Chondrocyte (in vitro differentiated cells): ENCODE measurements at regions not wholly inside any gene's neighbourhood (a gene's known extent, or its start where the extent isn't known, plus 50 kb on each side); places are given as distances from the start of the nearest gene placed in this dataset.
A peak's percentile ranks its signal among the peaks of the same experiment; 100 is the strongest.
"Not testable (repeated sequence)": the region's sequence is repeated elsewhere in the genome, so short reads cannot be mapped to it uniquely, and the experiment has no call there.

ENCODE experiments used
- DNase-seq: peaks from one replicate; pipeline ENCODE4 v3.0.0; 2021; ENCODE audit warnings: mixed read lengths, low spot score
- H3K27ac Mint-ChIP-seq: one replicate; pipeline ENCODE4 v1.8.0; 2021; ENCODE audit warnings: mild to moderate bottlenecking, moderate library complexity, mixed read lengths; ENCODE audit not compliant: unreplicated experiment
- H3K27me3 Mint-ChIP-seq: 2 replicates; pipeline ENCODE4 v1.8.0; 2021; ENCODE audit warnings: low read depth, mixed read lengths
- H3K36me3 Mint-ChIP-seq: 2 replicates; pipeline ENCODE4 v1.8.0; 2021; ENCODE audit warnings: low read depth, mixed read lengths
- H3K4me1 Mint-ChIP-seq: 2 replicates; pipeline ENCODE4 v1.8.0; 2021; ENCODE audit warnings: low read depth, mild to moderate bottlenecking, mixed read lengths
- H3K4me3 Mint-ChIP-seq: one replicate; pipeline ENCODE4 v1.8.0; 2021; ENCODE audit warnings: mild to moderate bottlenecking, moderate library complexity, mixed read lengths; ENCODE audit not compliant: unreplicated experiment
- H3K9me3 Mint-ChIP-seq: 2 replicates; pipeline ENCODE4 v1.8.0; 2021; ENCODE audit warnings: low read depth, mixed read lengths
- CTCF ChIP-seq: fragments of 200-600 bp; sonication (generic); IDR thresholded peaks from 2 replicates; pipeline ENCODE4 v1.5.0; 2021; ENCODE audit warnings: antibody characterized with exemption, mild to moderate bottlenecking, moderate library complexity

GRCh38 chr2:142294225-142294624 is 163.4 kb upstream of the LRP1B start:
- Mint-ChIP-seq H3K36me3 (no peaks in the 10 kb centered on the region), H3K4me3 (no peak overlapping the region), H3K27ac (no peak overlapping the region), H3K4me1 (peaks cover 10% of the 10 kb centered on the region), H3K27me3 (no peaks in the 10 kb centered on the region), H3K9me3 (no peaks in the 10 kb centered on the region)
- no peak for DNase-seq
- TF ChIP-seq CTCF: no peak

- DNase-seq: no peak
- no peaks in the 10 kb centered on the region for H3K27me3 Mint-ChIP-seq
- no peak overlapping the region for H3K4me3 Mint-ChIP-seq
- no peak overlapping the region for H3K27ac Mint-ChIP-seq
- TF ChIP-seq CTCF: no peak
- H3K9me3 Mint-ChIP-seq: no peaks in the 10 kb centered on the region
- no peaks in the 10 kb centered on the region for H3K36me3 Mint-ChIP-seq
- H3K4me1 Mint-ChIP-seq: peaks cover 10% of the 10 kb centered on the region
These were observed 161.2 kb upstream of the LRP1B start for GRCh38 chr2:142291969-142292368.

GRCh38 chr2:142290931-142291330 is 160.1 kb upstream of the LRP1B start:
- DNase-seq: no peak
- H3K27me3 Mint-ChIP-seq: no peaks in the 10 kb centered on the region
- no peaks in the 10 kb centered on the region for H3K9me3 Mint-ChIP-seq
- H3K36me3 Mint-ChIP-seq: no peaks in the 10 kb centered on the region
- no peak overlapping the region for H3K27ac Mint-ChIP-seq
- no peak for TF ChIP-seq CTCF
- H3K4me3 Mint-ChIP-seq: no peak overlapping the region
- peaks cover 10% of the 10 kb centered on the region for H3K4me1 Mint-ChIP-seq

- peaks cover 10% of the 10 kb centered on the region for H3K4me1 Mint-ChIP-seq
- no peak for DNase-seq
- TF ChIP-seq CTCF: peak; percentile 53
- H3K9me3 Mint-ChIP-seq: no peaks in the 10 kb centered on the region
- no peak overlapping the region for H3K4me3 Mint-ChIP-seq
- H3K36me3 Mint-ChIP-seq: no peaks in the 10 kb centered on the region
- H3K27ac Mint-ChIP-seq: no peak overlapping the region
- H3K27me3 Mint-ChIP-seq: no peaks in the 10 kb centered on the region
These were observed 155.8 kb upstream of the LRP1B start for GRCh38 chr2:142286618-142287017.

- DNase-seq: no peak
- Mint-ChIP-seq H3K27me3 (no peaks in the 10 kb centered on the region), H3K36me3 (no peaks in the 10 kb centered on the region), H3K9me3 (no peaks in the 10 kb centered on the region), H3K4me1 (peaks cover 2% of the 10 kb centered on the region), H3K27ac (no peak overlapping the region), H3K4me3 (no peak overlapping the region)
- no peak for TF ChIP-seq CTCF
These were observed 154.7 kb upstream of the LRP1B start for GRCh38 chr2:142285480-142285879.

GRCh38 chr2:142284336-142284735 is 153.5 kb upstream of the LRP1B start:
- DNase-seq, H3K9me3 Mint-ChIP-seq, H3K4me1 Mint-ChIP-seq, H3K27ac Mint-ChIP-seq, H3K4me3 Mint-ChIP-seq, H3K36me3 Mint-ChIP-seq, H3K27me3 Mint-ChIP-seq: not testable (repeated sequence)
